ENCODE measurements at regions not wholly inside any gene's neighbourhood (a gene's known extent, or its start where the extent isn't known, plus 50 kb on each side); places are given as distances from the start of the nearest gene placed in this dataset.

- no peak for TF ChIP-seq CTCF (conservative IDR thresholded peaks at IDR 0.05 in 1 of 2, IDR thresholded peaks at IDR 0.05 in 1 of 2; ENCODE audit: low read depth in 1 of 2, low read length in 2 of 2)
- TF ChIP-seq EZH2 (IDR thresholded peaks at IDR 0.05; ENCODE audit: low read length, missing control alignments): no peak
These were observed 659.9 kb downstream of the ISL1 start for GRCh38 chr5:52043137-52043536.
